Uterus (tissue), 3 donors: ENCODE measurements at regions not wholly inside any gene's neighbourhood (a gene's known extent, or its start where the extent isn't known, plus 50 kb on each side); places are given as distances from the start of the nearest gene placed in this dataset.

Experiments
- DNase-seq, 2 donors: peaks; one replicate each; pipeline ENCODE4 v3.0.0-alpha.2; 2019 to 2020
- H3K27ac ChIP-seq, 2 donors: fragments of 200-600 bp; sonication (generic); 1 replicate in 1 of 2; 2 replicates in 1 of 2; pipeline ENCODE4 v1.5.1; 2016 to 2018
- H3K27me3 ChIP-seq, 2 donors: fragments of 200-600 bp; sonication (generic); one replicate each; pipeline ENCODE4 v1.5.1; 2018 to 2019; ENCODE audit warnings: control low read depth in 1 of 2
- H3K36me3 ChIP-seq, 2 donors: fragments of 200-600 bp; sonication (generic); one replicate each; pipeline ENCODE4 v1.5.1; 2019; ENCODE audit warnings: control low read depth in 1 of 2
- H3K4me1 ChIP-seq, 2 donors: fragments of 200-600 bp; sonication (generic); one replicate each; pipeline ENCODE4 v1.5.1; 2018 to 2019; ENCODE audit warnings: control low read depth in 1 of 2
- H3K4me3 ChIP-seq, 2 donors: fragments of 200-600 bp; sonication (generic); 1 replicate in 1 of 2; 2 replicates in 1 of 2; pipeline ENCODE4 v1.5.1; 2018 to 2019; ENCODE audit warnings: mild to moderate bottlenecking in 1 of 2
- H3K9me3 ChIP-seq, 2 donors: fragments of 200-600 bp; sonication (generic); one replicate each; pipeline ENCODE4 v1.5.1; 2019; ENCODE audit warnings: control low read depth in 1 of 2
- CTCF ChIP-seq, 4 experiments: fragments of 200-600 bp in 2 of 4; fragments of 450-650 bp in 2 of 4; sonication (generic) in 2 of 4; IDR thresholded peaks; one replicate each; pipeline ENCODE4 v1.5.1; 2016 to 2019; ENCODE audit warnings: antibody characterized with exemption in 4 of 4, mild to moderate bottlenecking in 2 of 4, moderate library complexity in 1 of 4
- POLR2A ChIP-seq, 2 donors: fragments of 450-650 bp; IDR thresholded peaks; one replicate each; pipeline ENCODE4 v1.6.1; 2016; ENCODE audit warnings: antibody characterized with exemption in 2 of 2, mild to moderate bottlenecking in 1 of 2, moderate library complexity in 1 of 2
- intact Hi-C: fragments of 100-400 bp; cut with DNase I; formaldehyde crosslinking; loops from one replicate; pipeline ENCODE4 v1.15.1; 2023; ENCODE audit warnings: low total_unique reads
- donor health status: DM: yes; HTN: yes; CAD: no.

DNA sequence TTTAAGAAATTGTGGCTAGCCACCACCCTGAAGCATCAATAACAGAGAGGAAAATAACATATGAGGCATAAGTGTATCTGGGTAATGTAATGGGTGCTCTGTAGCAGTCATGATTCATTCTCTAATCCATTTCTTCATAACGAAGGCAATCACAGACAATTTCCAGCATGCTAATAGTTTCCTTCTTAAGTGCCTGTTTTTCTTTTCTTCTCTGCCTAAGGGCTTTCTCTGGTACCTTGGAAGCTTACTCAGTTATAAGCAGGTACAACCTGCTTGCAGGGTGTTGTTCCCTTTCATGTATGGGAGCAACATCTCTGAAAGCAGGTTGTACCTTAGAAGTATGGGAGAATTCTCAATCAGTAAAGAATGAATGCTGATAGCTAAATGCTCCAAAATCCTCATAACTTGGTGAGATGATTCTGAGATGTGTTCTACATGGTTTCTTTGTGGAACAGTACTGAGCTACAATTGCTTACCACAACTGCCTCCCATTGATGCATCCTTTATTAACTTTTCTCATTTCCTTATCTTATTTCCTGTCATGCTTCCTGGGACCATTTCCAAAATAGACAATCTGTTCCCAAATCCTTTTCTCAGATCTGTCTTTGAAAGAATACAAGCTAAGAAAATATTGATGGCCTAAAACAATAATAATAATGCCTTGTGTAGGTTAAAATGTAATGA, 247.6 kb downstream of the PAPSS1 start:
- no peaks in the 10 kb centered on the region for H3K36me3 ChIP-seq
- intact Hi-C loops, result no loop called here
- H3K27me3 ChIP-seq, result no peaks in the 10 kb centered on the region
- H3K4me3 ChIP-seq, result no peak overlapping the region
- no peak overlapping the region for H3K27ac ChIP-seq
- no peaks in the 10 kb centered on the region for H3K9me3 ChIP-seq
- no peak for DNase-seq
- H3K4me1 ChIP-seq, result no peaks in the 10 kb centered on the region
- TF ChIP-seq CTCF (IDR thresholded peaks at IDR 0.05) (no peak), POLR2A (IDR thresholded peaks at IDR 0.05) (no peak)

DNA sequence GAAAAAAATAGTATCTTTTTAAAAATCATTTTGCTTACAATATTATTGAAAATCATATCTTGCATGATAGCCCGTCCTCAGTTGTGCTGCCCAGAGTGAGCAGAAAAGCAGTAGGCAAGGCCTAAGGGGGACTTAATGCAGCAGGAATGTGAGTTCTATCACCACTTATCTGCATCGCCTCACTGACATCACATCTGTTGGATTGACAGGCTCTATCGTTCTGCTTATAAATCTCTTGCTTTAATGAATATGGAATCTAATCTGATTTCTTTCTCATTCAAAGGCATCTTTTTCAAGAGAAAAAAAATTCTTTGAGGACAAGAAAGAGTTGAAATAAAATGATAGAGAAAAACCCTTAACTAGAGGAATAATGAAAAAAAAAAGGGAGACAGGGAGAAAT, 249.9 kb downstream of the PAPSS1 start:
- H3K4me1 ChIP-seq, result no peaks in the 10 kb centered on the region
- no peak overlapping the region for H3K4me3 ChIP-seq
- no peaks in the 10 kb centered on the region for H3K9me3 ChIP-seq
- DNase-seq, result no peak
- no peaks in the 10 kb centered on the region for H3K36me3 ChIP-seq
- TF ChIP-seq POLR2A (IDR thresholded peaks at IDR 0.05), result no peak
- TF ChIP-seq CTCF (IDR thresholded peaks at IDR 0.05), result no peak
- H3K27me3 ChIP-seq, result no peaks in the 10 kb centered on the region
- H3K27ac ChIP-seq, result no peak overlapping the region
- intact Hi-C loops, result no loop called here

DNA sequence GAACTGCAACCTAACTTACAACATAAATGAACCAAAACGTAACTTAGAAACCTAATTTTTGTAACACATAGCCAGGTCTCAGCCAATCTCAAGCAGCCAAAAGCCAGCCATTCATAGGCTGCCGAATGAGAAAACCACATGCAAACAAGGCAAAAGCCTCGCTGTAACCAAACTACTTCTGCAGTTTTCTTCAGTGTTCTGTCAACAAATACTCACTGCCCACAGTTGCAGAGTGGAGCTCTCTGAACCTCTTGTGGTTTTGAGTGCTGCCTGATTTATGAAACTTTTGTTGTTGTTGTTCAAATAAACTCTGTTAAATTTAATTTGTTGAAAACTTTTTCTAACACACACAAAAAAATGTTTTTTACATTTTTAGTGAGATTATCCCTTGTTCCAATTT, 251.2 kb downstream of the PAPSS1 start:
- no peaks in the 10 kb centered on the region for H3K4me1 ChIP-seq
- no peak overlapping the region for H3K4me3 ChIP-seq
- no peaks in the 10 kb centered on the region for H3K27me3 ChIP-seq
- H3K27ac ChIP-seq, result no peak overlapping the region
- no peak for DNase-seq
- no peak for TF ChIP-seq POLR2A (IDR thresholded peaks at IDR 0.05)
- TF ChIP-seq CTCF (IDR thresholded peaks at IDR 0.05), result no peak
- intact Hi-C loops, result no loop called here
- no peaks in the 10 kb centered on the region for H3K9me3 ChIP-seq
- no peaks in the 10 kb centered on the region for H3K36me3 ChIP-seq

GRCh38 chr4:107468156-107468555, 251.9 kb downstream of the PAPSS1 start:
- Histone ChIP-seq H3K27me3 (no peaks in the 10 kb centered on the region), H3K4me3 (no peak overlapping the region), H3K27ac (no peak overlapping the region), H3K9me3 (no peaks in the 10 kb centered on the region), H3K4me1 (no peaks in the 10 kb centered on the region), H3K36me3 (no peaks in the 10 kb centered on the region)
- TF ChIP-seq POLR2A (IDR thresholded peaks at IDR 0.05), result no peak
- no peak for TF ChIP-seq CTCF (IDR thresholded peaks at IDR 0.05)
- intact Hi-C loops, result no loop called here
- no peak for DNase-seq

DNA sequence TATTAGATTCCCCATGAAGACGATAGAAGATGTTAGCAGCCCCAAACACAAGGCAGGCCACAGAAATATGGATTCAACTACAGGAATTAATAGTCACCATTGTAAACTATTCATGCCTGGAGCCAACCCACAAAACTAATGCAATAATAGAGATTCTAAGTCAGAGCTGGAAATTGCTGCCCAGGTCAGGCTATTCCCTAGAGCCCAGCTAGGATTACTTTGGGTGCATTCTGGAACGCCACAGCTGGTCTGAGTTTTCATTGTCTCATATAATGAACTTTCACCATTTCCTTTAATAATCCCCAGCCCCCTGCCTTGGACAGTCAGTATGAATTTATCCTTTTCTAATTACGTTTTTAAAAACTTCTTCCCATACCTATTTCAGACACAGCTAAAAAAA, 252.6 kb downstream of the PAPSS1 start:
- Histone ChIP-seq H3K36me3 (no peaks in the 10 kb centered on the region), H3K27me3 (no peaks in the 10 kb centered on the region), H3K9me3 (no peaks in the 10 kb centered on the region), H3K27ac (no peak overlapping the region), H3K4me1 (no peaks in the 10 kb centered on the region), H3K4me3 (no peak overlapping the region)
- intact Hi-C loops, result no loop called here
- DNase-seq, result no peak
- no peak for TF ChIP-seq CTCF (IDR thresholded peaks at IDR 0.05)
- TF ChIP-seq POLR2A (IDR thresholded peaks at IDR 0.05), result no peak
